A673 (cell line): ENCODE measurements at regions not wholly inside any gene's neighbourhood (a gene's known extent, or its start where the extent isn't known, plus 50 kb on each side); places are given as distances from the start of the nearest gene placed in this dataset.
"Not testable (repeated sequence)": the region's sequence is repeated elsewhere in the genome, so short reads cannot be mapped to it uniquely, and the experiment has no call there.

Experiments used
- BruUV-seq: library from RNA; stranded (reverse); fragments of 400-500 nt; replicated peaks from 2 replicates; lab custom pipeline; 2021; lab: Mats Ljungman, UMichigan
- CTCF ChIA-PET: fragments of 300-600 bp; sonication (Branson Sonifier 250); formaldehyde crosslinking; loops from one replicate; lab custom pipeline; 2022; ENCODE audit warnings: antibody characterized with exemption; lab: Charles Lee
- POLR2A ChIA-PET: fragments of 300-600 bp; sonication (Branson Sonifier 250); formaldehyde crosslinking; loops from one replicate; lab custom pipeline; 2022; ENCODE audit warnings: antibody characterized with exemption; ENCODE audit not compliant: low non-redundant PET; lab: Charles Lee
- DNase-seq: peaks from one replicate; pipeline ENCODE4 v3.0.0-alpha.2; 2015; ENCODE audit warnings: low spot score
- H3K27ac ChIP-seq: fragments of 200-600 bp; sonication (generic); 2 replicates; pipeline ENCODE4 v1.5.1; 2016; ENCODE audit warnings: mixed run types, low read depth, mild to moderate bottlenecking, mixed read lengths, antibody characterized with exemption, low read length; ENCODE audit not compliant: poor library complexity, severe bottlenecking
- H3K27me3 ChIP-seq: fragments of 200-600 bp; sonication (generic); replicated peaks from 2 replicates; pipeline ENCODE4 v1.6.1; 2017; ENCODE audit warnings: mixed run types, low read depth, mild to moderate bottlenecking, mixed read lengths, antibody characterized with exemption, low read length; ENCODE audit not compliant: insufficient read depth, poor library complexity
- H3K36me3 ChIP-seq: fragments of 200-600 bp; sonication (generic); 2 replicates; pipeline ENCODE4 v1.6.1; 2016; ENCODE audit warnings: mixed run types, mild to moderate bottlenecking, mixed read lengths, antibody characterized with exemption, low read length; ENCODE audit not compliant: insufficient read depth, poor library complexity, severe bottlenecking
- H3K4me1 ChIP-seq: fragments of 200-600 bp; sonication (generic); 2 replicates; pipeline ENCODE4 v1.6.1; 2017; ENCODE audit warnings: mixed run types, mild to moderate bottlenecking, mixed read lengths, antibody characterized with exemption, low read length; ENCODE audit not compliant: insufficient read depth, poor library complexity, severe bottlenecking
- H3K4me3 ChIP-seq: fragments of 200-600 bp; sonication (generic); 2 replicates; pipeline ENCODE4 v1.5.1; 2016; ENCODE audit warnings: low read depth, mixed run types, mild to moderate bottlenecking, mixed read lengths, low read length; ENCODE audit not compliant: poor library complexity, severe bottlenecking
- H3K9me3 ChIP-seq: fragments of 200-600 bp; sonication (generic); 2 replicates; pipeline ENCODE4 v1.6.1; 2016; ENCODE audit warnings: mixed run types, low read depth, mild to moderate bottlenecking, mixed read lengths, antibody characterized with exemption, low read length; ENCODE audit not compliant: poor library complexity, severe bottlenecking
- CTCF ChIP-seq: fragments of 300-800, 200-600 bp; sonication (generic); conservative IDR thresholded peaks from 2 replicates; pipeline ENCODE4 v1.5.1; 2017; ENCODE audit warnings: low read depth, mild to moderate bottlenecking, antibody characterized with exemption, low read length, moderate library complexity, mixed read lengths
- EZH2 ChIP-seq: fragments of 200-600 bp; sonication (generic); IDR thresholded peaks from 2 replicates; pipeline ENCODE4 v1.6.1; 2017; ENCODE audit warnings: borderline replicate concordance, low read depth, mild to moderate bottlenecking, mixed read lengths, antibody characterized with exemption, low read length; ENCODE audit not compliant: poor library complexity, severe bottlenecking
- intact Hi-C: fragments of 100-400 bp; cut with micrococcal nuclease; formaldehyde crosslinking; loops from one replicate; pipeline ENCODE4 v1.10.0; 2022; ENCODE audit not compliant: unreplicated experiment

DNA sequence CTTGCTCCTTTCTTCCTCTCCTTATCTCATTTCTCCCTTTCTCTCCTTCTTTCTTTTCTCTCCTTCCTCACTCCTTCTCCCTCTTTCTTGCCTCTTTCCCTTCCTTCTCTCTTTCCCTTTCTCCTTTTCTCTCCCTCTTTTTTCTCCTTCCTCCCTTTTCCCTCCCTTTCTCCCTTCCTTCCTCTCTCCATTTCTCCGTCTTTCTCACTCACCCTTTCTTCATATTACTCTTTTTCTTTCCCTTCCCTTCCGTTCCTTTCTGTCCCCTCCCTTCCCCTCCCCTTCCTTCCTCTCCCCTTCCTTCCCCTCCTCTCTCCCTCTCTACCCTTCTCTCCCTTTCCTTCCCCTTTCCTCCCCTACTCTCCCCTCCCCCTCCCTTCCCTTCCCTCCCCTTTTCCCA, 240.8 kb downstream of the HS3ST3B1 start:
- TF ChIP-seq CTCF = no peak
- H3K9me3 ChIP-seq = peaks cover 27% of the 10 kb centered on the region
- H3K27ac ChIP-seq = no peak overlapping the region
- DNase-seq = no peak
- CTCF ChIA-PET = no interaction called here
- H3K36me3 ChIP-seq = no peaks in the 10 kb centered on the region
- no TSS peak for BruUV-seq
- POLR2A ChIA-PET = no interaction called here
- intact Hi-C loops = no loop called here
- H3K4me3 ChIP-seq = no peak overlapping the region
- no peaks in the 10 kb centered on the region for H3K4me1 ChIP-seq
- no peaks in the 10 kb centered on the region for H3K27me3 ChIP-seq

DNA sequence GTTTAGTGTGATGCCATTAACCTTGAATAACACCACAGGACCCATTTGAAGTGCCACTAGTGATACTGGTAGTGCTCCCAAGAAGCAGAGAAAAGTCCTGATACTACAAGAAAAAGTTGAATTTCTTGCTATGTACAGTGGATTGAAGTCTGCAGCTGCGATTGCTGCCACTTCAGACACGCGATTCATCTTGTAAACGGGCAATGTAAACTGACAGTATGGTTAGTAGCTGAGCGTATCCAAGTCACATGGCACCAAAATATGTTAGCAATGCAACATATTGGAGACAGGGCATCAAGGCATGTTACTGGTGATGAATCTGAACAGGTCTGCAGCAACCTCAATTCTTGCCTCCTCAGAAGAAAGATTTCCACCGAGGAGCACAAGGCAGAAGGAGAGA, 238.9 kb downstream of the HS3ST3B1 start:
- CTCF ChIA-PET = no interaction called here
- H3K4me1 ChIP-seq = no peaks in the 10 kb centered on the region

GRCh38 chr17:14532242-14532641, 231.4 kb downstream of the HS3ST3B1 start:
- DNase-seq, H3K27me3 ChIP-seq, BruUV-seq, H3K4me1 ChIP-seq, H3K27ac ChIP-seq, POLR2A ChIA-PET, H3K36me3 ChIP-seq, CTCF ChIA-PET, intact Hi-C loops, H3K4me3 ChIP-seq: not testable (repeated sequence)
- H3K9me3 ChIP-seq = peaks cover 14% of the 10 kb centered on the region

More for the DNA sequence above, 238.9 kb downstream of the HS3ST3B1 start:
- no TSS peak for BruUV-seq
- Histone ChIP-seq H3K9me3 (peaks cover 30% of the 10 kb centered on the region), H3K4me3 (no peak overlapping the region), H3K36me3 (no peaks in the 10 kb centered on the region), H3K27me3 (no peaks in the 10 kb centered on the region), H3K27ac (no peak overlapping the region)
- no peak for DNase-seq
- TF ChIP-seq CTCF = no peak
- no peak for TF ChIP-seq EZH2
- intact Hi-C loops = no loop called here
- POLR2A ChIA-PET = no interaction called here

DNA sequence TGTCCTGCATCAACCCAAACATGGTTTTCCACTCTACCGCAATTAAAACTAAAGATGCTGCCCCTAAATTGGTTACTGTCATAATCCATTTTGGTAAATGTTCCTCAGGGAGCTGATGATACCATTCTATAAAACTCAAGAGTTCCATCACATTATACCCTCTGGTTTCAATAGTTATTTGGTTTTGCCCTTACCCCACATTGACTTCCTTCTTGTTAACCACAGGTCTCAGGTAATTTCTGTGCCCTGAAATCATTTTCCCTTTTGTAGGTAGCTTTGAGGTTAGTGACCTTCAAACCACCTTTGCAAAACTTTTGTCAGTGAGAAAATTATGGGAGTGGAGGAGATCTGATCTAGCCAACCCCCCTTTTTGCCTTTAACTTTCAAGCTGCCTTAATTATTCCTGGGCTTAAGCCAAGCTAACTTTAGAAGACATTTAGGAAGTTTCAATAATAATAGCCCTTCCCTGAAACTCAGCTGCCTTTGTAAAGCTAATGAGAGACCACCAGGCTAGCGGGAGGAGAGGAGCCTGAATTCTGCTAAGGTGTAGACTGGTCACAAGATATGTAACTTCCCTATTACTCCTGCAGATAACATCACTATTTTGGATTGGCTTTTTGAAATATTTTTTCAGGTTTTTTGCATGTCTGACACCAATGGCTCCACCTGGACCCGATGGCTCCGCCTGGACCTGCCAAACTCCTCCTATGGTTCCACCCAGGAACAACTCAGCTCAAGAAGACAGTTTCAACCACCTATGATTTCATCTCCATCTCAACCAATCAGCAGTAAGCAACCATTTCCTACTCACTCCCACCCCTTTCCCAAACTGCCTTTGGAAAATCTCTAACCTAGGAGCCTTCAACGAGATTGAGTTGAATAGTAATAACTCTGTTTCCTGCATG, 224.9 kb downstream of the HS3ST3B1 start:
- TF ChIP-seq EZH2 (no peak), CTCF (no peak)
- intact Hi-C loops = loop anchor here (2.0 kb wide), 1 partner anchor 23 kb away; no protein-coding TSS in a partner anchor
- Histone ChIP-seq H3K4me3 (no peak overlapping the region), H3K4me1 (no peaks in the 10 kb centered on the region), H3K9me3 (peaks cover 21% of the 10 kb centered on the region), H3K27ac (no peak overlapping the region), H3K36me3 (no peaks in the 10 kb centered on the region), H3K27me3 (no peaks in the 10 kb centered on the region)
- DNase-seq = no peak
- ChIA-PET POLR2A (no interaction called here), CTCF (no interaction called here)
- no TSS peak for BruUV-seq
